ENCODE measurements at regions not wholly inside any gene's neighbourhood (a gene's known extent, or its start where the extent isn't known, plus 50 kb on each side); places are given as distances from the start of the nearest gene placed in this dataset.

DNA sequence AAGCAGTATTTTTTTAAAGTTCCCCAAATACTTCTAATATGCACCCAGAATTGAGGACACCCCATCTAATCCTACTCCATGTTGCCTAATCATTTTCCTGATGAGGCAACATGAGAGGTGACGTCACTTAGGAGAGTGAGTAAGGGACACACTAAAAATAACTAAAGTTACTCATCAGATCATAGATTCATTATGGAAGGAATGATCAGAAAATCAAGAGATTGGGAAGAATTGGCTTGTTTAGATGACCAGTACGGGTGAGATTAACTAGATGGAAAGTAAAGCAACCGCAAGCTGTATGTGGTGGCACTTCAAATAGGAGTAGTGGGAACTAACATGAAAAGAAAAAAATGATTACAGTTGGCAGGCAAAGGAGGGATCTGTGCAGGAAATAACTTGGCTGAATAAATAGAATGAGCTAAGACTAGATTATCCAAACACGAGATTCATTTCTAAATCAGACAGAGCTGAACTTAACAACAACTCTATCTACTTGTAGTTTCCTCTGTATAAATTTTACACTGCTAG lies 61.4 kb upstream of the CXADR start:
- Histone ChIP-seq H3K4me3 (no peak overlapping the region), H3K9me3 (no peaks in the 10 kb centered on the region), H3K27me3 (replicated peaks in 1 of 7) (peaks cover 0 to 5% (median 0%) of the 10 kb centered on the region in 7 donors), H3K36me3 (no peaks in the 10 kb centered on the region), H3K4me1 (peaks cover 0 to 4% (median 0%) of the 10 kb centered on the region in 6 donors), H3K27ac (no peak overlapping the region)
- intact Hi-C loops (cut with DNase I; ENCODE audit: low total_unique reads), result no loop called here
- 58 to 76% (median 61%) methylated on average over 4 of the region's 4 CpGs for WGBS, 5 donors
- TF ChIP-seq POLR2AphosphoS5 (IDR thresholded peaks at IDR 0.05) (no peak), POLR2A (IDR thresholded peaks at IDR 0.05) (no peak)
- TF ChIP-seq, protein P1, sequence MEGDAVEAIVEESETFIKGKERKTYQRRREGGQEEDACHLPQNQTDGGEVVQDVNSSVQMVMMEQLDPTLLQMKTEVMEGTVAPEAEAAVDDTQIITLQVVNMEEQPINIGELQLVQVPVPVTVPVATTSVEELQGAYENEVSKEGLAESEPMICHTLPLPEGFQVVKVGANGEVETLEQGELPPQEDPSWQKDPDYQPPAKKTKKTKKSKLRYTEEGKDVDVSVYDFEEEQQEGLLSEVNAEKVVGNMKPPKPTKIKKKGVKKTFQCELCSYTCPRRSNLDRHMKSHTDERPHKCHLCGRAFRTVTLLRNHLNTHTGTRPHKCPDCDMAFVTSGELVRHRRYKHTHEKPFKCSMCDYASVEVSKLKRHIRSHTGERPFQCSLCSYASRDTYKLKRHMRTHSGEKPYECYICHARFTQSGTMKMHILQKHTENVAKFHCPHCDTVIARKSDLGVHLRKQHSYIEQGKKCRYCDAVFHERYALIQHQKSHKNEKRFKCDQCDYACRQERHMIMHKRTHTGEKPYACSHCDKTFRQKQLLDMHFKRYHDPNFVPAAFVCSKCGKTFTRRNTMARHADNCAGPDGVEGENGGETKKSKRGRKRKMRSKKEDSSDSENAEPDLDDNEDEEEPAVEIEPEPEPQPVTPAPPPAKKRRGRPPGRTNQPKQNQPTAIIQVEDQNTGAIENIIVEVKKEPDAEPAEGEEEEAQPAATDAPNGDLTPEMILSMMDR (IDR thresholded peaks at IDR 0.05 in 8 of 11, conservative IDR thresholded peaks at IDR 0.05 in 3 of 11), result no peak
- no peak for DNase-seq

DNA sequence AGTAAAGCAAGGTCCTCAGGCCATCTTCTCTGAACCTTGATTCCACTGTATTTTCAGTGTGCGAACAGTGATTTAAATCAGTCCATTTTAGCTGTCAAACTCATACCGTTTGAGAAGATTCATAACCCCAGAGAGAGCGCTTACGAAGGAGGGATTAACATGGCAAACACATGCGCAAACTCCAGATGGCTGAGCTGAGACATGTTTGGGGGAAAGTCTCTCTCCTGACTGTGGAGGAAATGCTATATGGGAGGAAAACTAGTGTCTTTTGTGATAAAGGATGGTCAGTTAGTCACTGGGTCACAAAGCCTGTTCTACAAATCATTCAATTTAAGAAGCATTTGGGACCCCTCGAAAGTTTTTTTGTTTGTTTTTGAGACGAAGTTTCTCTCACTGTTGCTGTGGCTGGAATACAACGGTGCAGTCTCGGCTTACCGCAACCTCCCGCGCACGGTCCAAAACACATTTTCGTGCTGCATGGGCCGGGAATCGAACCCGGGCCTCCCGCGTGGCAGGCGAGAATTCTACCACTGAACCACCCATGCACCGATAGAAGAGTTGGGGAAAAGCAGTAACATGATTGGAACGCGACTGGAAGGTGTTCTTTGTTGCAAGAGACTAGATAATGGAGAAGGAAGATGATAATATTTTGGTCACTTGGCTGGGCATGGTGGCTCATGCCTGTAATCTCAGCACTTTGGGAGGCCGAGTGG lies 58.4 kb upstream of the CXADR start:
- Histone ChIP-seq H3K27ac (no peak overlapping the region), H3K36me3 (no peaks in the 10 kb centered on the region), H3K4me3 (no peak overlapping the region), H3K4me1 (peaks cover 0 to 4% (median 0%) of the 10 kb centered on the region in 6 donors), H3K27me3 (replicated peaks in 1 of 7) (peaks cover 0 to 5% (median 0%) of the 10 kb centered on the region in 7 donors), H3K9me3 (no peaks in the 10 kb centered on the region)
- TF ChIP-seq POLR2AphosphoS5 (IDR thresholded peaks at IDR 0.05), result no peak
- no peak for TF ChIP-seq POLR2A (IDR thresholded peaks at IDR 0.05)
- TF ChIP-seq, protein P1 (IDR thresholded peaks at IDR 0.05 in 8 of 11, conservative IDR thresholded peaks at IDR 0.05 in 3 of 11), result no peak
- WGBS, 5 donors, result 5 to 9% (median 6%) methylated on average over 24 of the region's 24 CpGs
- no peak for DNase-seq
- intact Hi-C loops (cut with DNase I; ENCODE audit: low total_unique reads), result no loop called here

DNA sequence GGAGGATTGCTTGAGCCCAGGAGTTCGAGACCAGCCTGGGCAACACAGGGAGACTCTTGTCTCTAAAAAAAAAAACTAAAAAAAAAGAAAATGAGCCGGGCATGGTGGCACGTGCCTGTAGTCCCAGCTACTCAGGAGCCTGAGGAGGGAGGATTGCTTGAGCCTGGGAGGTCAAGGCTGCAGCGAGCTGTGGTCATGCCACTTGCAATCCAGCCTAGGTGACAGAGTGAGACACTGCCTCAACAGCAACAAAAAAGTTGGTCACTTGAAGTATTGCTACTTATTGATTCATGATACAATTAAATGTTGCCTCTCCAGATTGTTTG lies 57.9 kb upstream of the CXADR start:
- Histone ChIP-seq H3K9me3 (no peaks in the 10 kb centered on the region), H3K27ac (no peak overlapping the region), H3K36me3 (no peaks in the 10 kb centered on the region), H3K4me3 (no peak overlapping the region), H3K4me1 (peaks cover 0 to 4% (median 0%) of the 10 kb centered on the region in 6 donors), H3K27me3 (replicated peaks in 1 of 7) (peaks cover 0 to 5% (median 0%) of the 10 kb centered on the region in 7 donors)
- intact Hi-C loops (cut with DNase I; ENCODE audit: low total_unique reads), result no loop called here
- no peak for DNase-seq
- WGBS, 5 donors, result 43 to 55% (median 50%) methylated on average over 4 of the region's 4 CpGs
- TF ChIP-seq POLR2AphosphoS5 (IDR thresholded peaks at IDR 0.05) (no peak), POLR2A (IDR thresholded peaks at IDR 0.05) (no peak)
- TF ChIP-seq, protein P1 (IDR thresholded peaks at IDR 0.05 in 8 of 11, conservative IDR thresholded peaks at IDR 0.05 in 3 of 11), result no peak

DNA sequence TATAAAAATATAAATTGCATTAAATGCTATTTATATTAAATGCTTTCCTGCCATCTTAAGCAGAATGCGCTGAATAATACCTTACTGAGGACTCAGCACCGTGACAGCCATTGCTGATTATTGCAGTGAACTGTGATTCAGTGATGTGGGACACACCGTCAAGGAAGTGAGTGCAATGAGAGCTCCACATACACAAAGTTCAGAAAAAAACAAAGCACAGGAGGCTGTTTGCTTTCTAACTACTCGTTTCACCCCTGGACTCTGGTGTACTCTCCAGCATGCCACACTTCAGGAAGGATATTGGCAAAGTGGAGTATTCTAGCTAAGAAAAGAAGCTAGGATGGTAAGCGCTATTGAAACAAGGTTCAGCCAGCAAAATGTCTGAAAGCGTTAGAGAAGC lies 57.4 kb upstream of the CXADR start:
- no peak for DNase-seq
- TF ChIP-seq POLR2AphosphoS5 (IDR thresholded peaks at IDR 0.05), result no peak
- TF ChIP-seq, protein P1 (IDR thresholded peaks at IDR 0.05 in 8 of 11, conservative IDR thresholded peaks at IDR 0.05 in 3 of 11), result no peak
- no peak for TF ChIP-seq POLR2A (IDR thresholded peaks at IDR 0.05)
- no peaks in the 10 kb centered on the region for H3K9me3 ChIP-seq
- peaks cover 0 to 5% (median 0%) of the 10 kb centered on the region in 7 donors for H3K27me3 ChIP-seq (replicated peaks in 1 of 7)
- peaks cover 0 to 4% (median 0%) of the 10 kb centered on the region in 6 donors for H3K4me1 ChIP-seq
- H3K27ac ChIP-seq, result no peak overlapping the region
- 76 to 84% (median 78%) methylated on average over 6 of the region's 6 CpGs for WGBS, 5 donors
- H3K36me3 ChIP-seq, result no peaks in the 10 kb centered on the region
- intact Hi-C loops (cut with DNase I; ENCODE audit: low total_unique reads), result no loop called here
- H3K4me3 ChIP-seq, result no peak overlapping the region

Data from spleen (tissue), 11 donors.